ENCODE measurements at regions not wholly inside any gene's neighbourhood (a gene's known extent, or its start where the extent isn't known, plus 50 kb on each side); places are given as distances from the start of the nearest gene placed in this dataset.
A peak's percentile ranks its signal among the peaks of the same experiment; 100 is the strongest.

DNA sequence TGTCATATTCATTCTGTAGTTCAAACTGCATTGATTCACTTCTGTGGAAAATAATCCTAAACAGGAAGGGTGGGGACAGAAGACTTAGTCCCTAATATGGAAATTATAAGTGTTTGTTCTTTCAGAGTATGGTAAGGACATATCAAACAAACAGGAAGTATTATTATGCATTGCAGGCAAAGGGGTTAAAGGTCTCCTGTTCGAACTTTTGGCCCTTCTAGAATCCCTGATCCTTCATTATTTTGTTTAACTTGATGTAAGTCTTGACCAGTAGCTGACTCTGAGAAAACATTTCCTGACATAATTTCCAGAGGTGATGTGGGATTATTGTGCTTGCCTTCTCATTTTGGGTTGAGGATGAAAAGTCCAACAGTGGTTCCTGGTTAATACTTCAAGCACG lies 215.4 kb upstream of the ADGRL2 start:
- Histone ChIP-seq H3K4me3 (no peak overlapping the region), H3K27ac (peak overlapping the region in 2 of 8 donors; percentile 4 to 38), H3K4me1 (no peaks in the 10 kb centered on the region), H3K36me3 (no peaks in the 10 kb centered on the region), H3K27me3 (replicated peaks in 1 of 7) (no peaks in the 10 kb centered on the region), H3K9me3 (no peaks in the 10 kb centered on the region)
- intact Hi-C loops (cut with DNase I; ENCODE audit: low total_unique reads) = no loop called here
- TF ChIP-seq, protein P1, sequence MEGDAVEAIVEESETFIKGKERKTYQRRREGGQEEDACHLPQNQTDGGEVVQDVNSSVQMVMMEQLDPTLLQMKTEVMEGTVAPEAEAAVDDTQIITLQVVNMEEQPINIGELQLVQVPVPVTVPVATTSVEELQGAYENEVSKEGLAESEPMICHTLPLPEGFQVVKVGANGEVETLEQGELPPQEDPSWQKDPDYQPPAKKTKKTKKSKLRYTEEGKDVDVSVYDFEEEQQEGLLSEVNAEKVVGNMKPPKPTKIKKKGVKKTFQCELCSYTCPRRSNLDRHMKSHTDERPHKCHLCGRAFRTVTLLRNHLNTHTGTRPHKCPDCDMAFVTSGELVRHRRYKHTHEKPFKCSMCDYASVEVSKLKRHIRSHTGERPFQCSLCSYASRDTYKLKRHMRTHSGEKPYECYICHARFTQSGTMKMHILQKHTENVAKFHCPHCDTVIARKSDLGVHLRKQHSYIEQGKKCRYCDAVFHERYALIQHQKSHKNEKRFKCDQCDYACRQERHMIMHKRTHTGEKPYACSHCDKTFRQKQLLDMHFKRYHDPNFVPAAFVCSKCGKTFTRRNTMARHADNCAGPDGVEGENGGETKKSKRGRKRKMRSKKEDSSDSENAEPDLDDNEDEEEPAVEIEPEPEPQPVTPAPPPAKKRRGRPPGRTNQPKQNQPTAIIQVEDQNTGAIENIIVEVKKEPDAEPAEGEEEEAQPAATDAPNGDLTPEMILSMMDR (IDR thresholded peaks at IDR 0.05 in 8 of 11, conservative IDR thresholded peaks at IDR 0.05 in 3 of 11) = no peak
- no peak for TF ChIP-seq POLR2A (IDR thresholded peaks at IDR 0.05)
- no peak for TF ChIP-seq POLR2AphosphoS5 (IDR thresholded peaks at IDR 0.05)
- DNase-seq = no peak
- 63 to 76% (median 67%) methylated on average over 2 of the region's 2 CpGs for WGBS, 5 donors

- Histone ChIP-seq H3K4me1 (no peaks in the 10 kb centered on the region), H3K27me3 (replicated peaks in 1 of 7) (no peaks in the 10 kb centered on the region), H3K27ac (peak overlapping the region in 3 of 8 donors; percentile 4 to 44 (median 38)), H3K9me3 (no peaks in the 10 kb centered on the region), H3K36me3 (no peaks in the 10 kb centered on the region), H3K4me3 (no peak overlapping the region)
- no peak for DNase-seq
- WGBS, 5 donors = 79 to 85% (median 83%) methylated on average over 6 of the region's 6 CpGs
- intact Hi-C loops (cut with DNase I; ENCODE audit: low total_unique reads) = no loop called here
- TF ChIP-seq, protein P1 (IDR thresholded peaks at IDR 0.05 in 8 of 11, conservative IDR thresholded peaks at IDR 0.05 in 3 of 11) = no peak
- TF ChIP-seq POLR2A (IDR thresholded peaks at IDR 0.05) = no peak
- TF ChIP-seq POLR2AphosphoS5 (IDR thresholded peaks at IDR 0.05) = no peak
Observed at GRCh38 chr1:81584398-81584797, 216.3 kb upstream of the ADGRL2 start.

DNA sequence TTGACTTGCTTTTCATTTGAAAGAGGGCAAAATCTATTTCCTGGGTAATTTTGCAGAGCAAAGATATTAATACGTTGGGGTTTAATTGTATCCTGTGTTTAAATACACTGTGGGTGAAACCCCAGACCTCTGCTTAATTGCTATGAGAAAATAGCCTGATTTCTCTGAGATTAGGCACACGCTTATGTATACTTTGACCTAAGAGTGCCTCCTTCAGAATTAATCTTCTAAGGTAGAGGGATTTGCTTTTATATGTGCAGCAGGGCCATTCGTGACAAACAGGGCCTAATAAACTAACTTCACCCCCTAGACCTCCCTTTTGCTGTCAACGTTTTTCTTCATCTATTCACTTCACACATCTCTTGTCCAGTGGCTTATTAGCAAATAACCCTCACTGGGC lies 216.9 kb upstream of the ADGRL2 start:
- no peaks in the 10 kb centered on the region for H3K4me1 ChIP-seq
- H3K9me3 ChIP-seq = no peaks in the 10 kb centered on the region
- 55 to 79% (median 76%) methylated on average over 4 of the region's 4 CpGs for WGBS, 5 donors
- TF ChIP-seq POLR2AphosphoS5 (IDR thresholded peaks at IDR 0.05) = no peak
- no peak for TF ChIP-seq POLR2A (IDR thresholded peaks at IDR 0.05)
- TF ChIP-seq, protein P1 (IDR thresholded peaks at IDR 0.05 in 8 of 11, conservative IDR thresholded peaks at IDR 0.05 in 3 of 11) = no peak
- no peaks in the 10 kb centered on the region for H3K36me3 ChIP-seq
- H3K27me3 ChIP-seq (replicated peaks in 1 of 7) = no peaks in the 10 kb centered on the region
- no peak overlapping the region for H3K4me3 ChIP-seq
- DNase-seq = no peak
- intact Hi-C loops (cut with DNase I; ENCODE audit: low total_unique reads) = no loop called here
- peak overlapping the region in 3 of 8 donors; percentile 7 to 27 (median 22) for H3K27ac ChIP-seq

GRCh38 chr1:81582467-81582986 lies 218.2 kb upstream of the ADGRL2 start:
- Histone ChIP-seq H3K4me3 (no peak overlapping the region), H3K27ac (no peak overlapping the region), H3K4me1 (no peaks in the 10 kb centered on the region), H3K9me3 (no peaks in the 10 kb centered on the region), H3K27me3 (replicated peaks in 1 of 7) (no peaks in the 10 kb centered on the region), H3K36me3 (no peaks in the 10 kb centered on the region)
- DNase-seq = no peak
- intact Hi-C loops (cut with DNase I; ENCODE audit: low total_unique reads) = no loop called here
- TF ChIP-seq POLR2AphosphoS5 (IDR thresholded peaks at IDR 0.05) = no peak
- no peak for TF ChIP-seq POLR2A (IDR thresholded peaks at IDR 0.05)
- TF ChIP-seq, protein P1 (IDR thresholded peaks at IDR 0.05 in 8 of 11, conservative IDR thresholded peaks at IDR 0.05 in 3 of 11) = no peak
- 58 to 67% (median 65%) methylated on average over 2 of the region's 2 CpGs for whole genome bisulfite sequencing, 5 donors
